ENCODE measurements at regions not wholly inside any gene's neighbourhood (a gene's known extent, or its start where the extent isn't known, plus 50 kb on each side); places are given as distances from the start of the nearest gene placed in this dataset.
A peak's percentile ranks its signal among the peaks of the same experiment; 100 is the strongest.
"Not testable (repeated sequence)": the region's sequence is repeated elsewhere in the genome, so short reads cannot be mapped to it uniquely, and the experiment has no call there.

- Histone ChIP-seq H3K4me2 (ENCODE audit: insufficient read depth, low read length, poor library complexity, severe bottlenecking) (no peak overlapping the region), H4K91ac (ENCODE audit: low read depth, low read length, poor library complexity) (no peak overlapping the region), H3K36me3 (replicated peaks in 1 of 2; ENCODE audit: control insufficient read depth in 2 of 2, insufficient read depth in 2 of 2, low read length in 2 of 2) (no peaks in the 10 kb centered on the region), H3K14ac (ENCODE audit: low read length) (no peak overlapping the region), H2BK12ac (ENCODE audit: low read length) (no peak overlapping the region), H3K79me1 (ENCODE audit: low read depth, low read length) (no peaks in the 10 kb centered on the region), H3K9me3 (replicated peaks in 1 of 2; ENCODE audit: control insufficient read depth in 2 of 2, insufficient read depth in 1 of 2, low read depth in 1 of 2, low read length in 2 of 2) (no peaks in the 10 kb centered on the region), H2AFZ (ENCODE audit: low read length) (no peak overlapping the region), H3K4me3 (ENCODE audit: low read length in 2 of 2) (no peak overlapping the region), H3K4ac (ENCODE audit: low read length) (no peak overlapping the region), H3K18ac (ENCODE audit: low read length) (no peak overlapping the region), H2BK15ac (ENCODE audit: low read length) (no peak overlapping the region), H3K27me3 (ENCODE audit: control insufficient read depth in 3 of 3, insufficient read depth in 3 of 3, low read depth in 1 of 3, low read length in 3 of 3) (no peaks in the 10 kb centered on the region), H2AK5ac (ENCODE audit: low read depth, low read length) (no peak overlapping the region), H3K27ac (replicated peaks; ENCODE audit: low read length) (no peak overlapping the region), H2BK5ac (ENCODE audit: low read length) (no peak overlapping the region), H2BK120ac (ENCODE audit: low read depth, low read length) (no peak overlapping the region), H4K8ac (ENCODE audit: low read depth, low read length) (no peak overlapping the region), H3K9ac (ENCODE audit: low read depth, low read length, poor library complexity) (no peak overlapping the region), H3K23ac (ENCODE audit: low read depth, low read length, poor library complexity) (no peak overlapping the region), H3K4me1 (ENCODE audit: control insufficient read depth in 2 of 2, insufficient read depth in 1 of 2, low read depth in 1 of 2, low read length in 2 of 2) (no peaks in the 10 kb centered on the region)
- DNase-seq (ENCODE audit: low spot score), result no peak
Observed at GRCh38 chr11:90428836-90429235, 206.0 kb upstream of the CHORDC1 start.

- Histone ChIP-seq H3K4me3 (ENCODE audit: low read length in 2 of 2) (no peak overlapping the region), H3K9ac (ENCODE audit: low read depth, low read length, poor library complexity) (no peak overlapping the region), H3K27ac (replicated peaks; ENCODE audit: low read length) (no peak overlapping the region), H4K8ac (ENCODE audit: low read depth, low read length) (no peak overlapping the region), H2AK5ac (ENCODE audit: low read depth, low read length) (no peak overlapping the region), H2BK5ac (ENCODE audit: low read length) (no peak overlapping the region), H3K27me3 (ENCODE audit: control insufficient read depth in 3 of 3, insufficient read depth in 3 of 3, low read depth in 1 of 3, low read length in 3 of 3) (no peaks in the 10 kb centered on the region), H3K4ac (ENCODE audit: low read length) (no peak overlapping the region), H3K36me3 (replicated peaks in 1 of 2; ENCODE audit: control insufficient read depth in 2 of 2, insufficient read depth in 2 of 2, low read length in 2 of 2) (no peaks in the 10 kb centered on the region), H2BK12ac (ENCODE audit: low read length) (no peak overlapping the region), H2BK15ac (ENCODE audit: low read length) (no peak overlapping the region), H3K4me2 (ENCODE audit: insufficient read depth, low read length, poor library complexity, severe bottlenecking) (no peak overlapping the region), H3K4me1 (ENCODE audit: control insufficient read depth in 2 of 2, insufficient read depth in 1 of 2, low read depth in 1 of 2, low read length in 2 of 2) (no peaks in the 10 kb centered on the region), H3K23ac (ENCODE audit: low read depth, low read length, poor library complexity) (no peak overlapping the region), H3K18ac (ENCODE audit: low read length) (no peak overlapping the region), H3K9me3 (replicated peaks in 1 of 2; ENCODE audit: control insufficient read depth in 2 of 2, insufficient read depth in 1 of 2, low read depth in 1 of 2, low read length in 2 of 2) (no peaks in the 10 kb centered on the region), H3K14ac (ENCODE audit: low read length) (no peak overlapping the region), H2BK120ac (ENCODE audit: low read depth, low read length) (no peak overlapping the region), H4K91ac (ENCODE audit: low read depth, low read length, poor library complexity) (no peak overlapping the region), H3K79me1 (ENCODE audit: low read depth, low read length) (no peaks in the 10 kb centered on the region), H2AFZ (ENCODE audit: low read length) (no peak overlapping the region)
- DNase-seq (ENCODE audit: low spot score), result no peak
- no CpG with 5 or more reads among the region's 5 CpGs for WGBS, 2 donors (ENCODE audit: extremely low coverage in 2 of 2, insufficient read length in 2 of 2, insufficient replicate concordance in 1 of 2)
Observed at GRCh38 chr11:90426442-90426841, 203.6 kb upstream of the CHORDC1 start.

DNA sequence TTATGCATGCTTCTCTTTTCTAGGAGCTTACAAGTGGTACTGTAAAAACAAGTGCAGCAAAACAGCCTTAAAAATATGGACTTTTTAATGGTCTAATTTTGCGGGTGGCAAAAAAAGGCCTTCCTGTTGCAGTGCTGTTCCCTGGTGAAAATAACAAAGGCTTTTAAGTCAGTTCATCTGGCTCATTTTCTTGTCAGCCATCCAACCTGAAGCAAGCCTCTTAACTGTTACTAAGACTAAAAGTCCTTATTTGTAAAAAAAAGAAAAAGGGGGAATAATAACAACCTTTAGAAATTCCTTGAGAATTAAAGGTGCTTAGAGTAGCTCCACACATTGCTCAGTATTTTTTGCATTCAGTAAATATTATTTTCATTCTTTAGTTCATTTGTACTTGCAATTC is 200.5 kb upstream of the CHORDC1 start:
- H3K4me2 ChIP-seq (ENCODE audit: insufficient read depth, low read length, poor library complexity, severe bottlenecking), result no peak overlapping the region
- no peak overlapping the region for H4K91ac ChIP-seq (ENCODE audit: low read depth, low read length, poor library complexity)
- no peak overlapping the region for H2BK120ac ChIP-seq (ENCODE audit: low read depth, low read length)
- H2BK15ac ChIP-seq (ENCODE audit: low read length), result no peak overlapping the region
- no peak overlapping the region for H3K23ac ChIP-seq (ENCODE audit: low read depth, low read length, poor library complexity)
- no peak overlapping the region for H3K4me3 ChIP-seq (ENCODE audit: low read length in 2 of 2)
- H3K36me3 ChIP-seq (replicated peaks in 1 of 2; ENCODE audit: control insufficient read depth in 2 of 2, insufficient read depth in 2 of 2, low read length in 2 of 2), result no peaks in the 10 kb centered on the region
- H2BK5ac ChIP-seq (ENCODE audit: low read length), result no peak overlapping the region
- H3K79me1 ChIP-seq (ENCODE audit: low read depth, low read length), result no peaks in the 10 kb centered on the region
- H2AFZ ChIP-seq (ENCODE audit: low read length), result peak overlapping the region; percentile 40
- H3K27ac ChIP-seq (replicated peaks; ENCODE audit: low read length), result no peak overlapping the region
- no peak overlapping the region for H2AK5ac ChIP-seq (ENCODE audit: low read depth, low read length)
- H3K9me3 ChIP-seq (replicated peaks in 1 of 2; ENCODE audit: control insufficient read depth in 2 of 2, insufficient read depth in 1 of 2, low read depth in 1 of 2, low read length in 2 of 2), result no peaks in the 10 kb centered on the region
- no peak overlapping the region for H3K18ac ChIP-seq (ENCODE audit: low read length)
- no peak overlapping the region for H2BK12ac ChIP-seq (ENCODE audit: low read length)
- H3K4me1 ChIP-seq (ENCODE audit: control insufficient read depth in 2 of 2, insufficient read depth in 1 of 2, low read depth in 1 of 2, low read length in 2 of 2), result no peaks in the 10 kb centered on the region
- H4K8ac ChIP-seq (ENCODE audit: low read depth, low read length), result no peak overlapping the region
- H3K4ac ChIP-seq (ENCODE audit: low read length), result no peak overlapping the region
- no peak overlapping the region for H3K9ac ChIP-seq (ENCODE audit: low read depth, low read length, poor library complexity)
- peak; percentile 3 for DNase-seq (ENCODE audit: low spot score)
- H3K14ac ChIP-seq (ENCODE audit: low read length), result no peak overlapping the region
- H3K27me3 ChIP-seq (ENCODE audit: control insufficient read depth in 3 of 3, insufficient read depth in 3 of 3, low read depth in 1 of 3, low read length in 3 of 3), result no peaks in the 10 kb centered on the region
- WGBS, 2 donors (ENCODE audit: extremely low coverage in 2 of 2, insufficient read length in 2 of 2, insufficient replicate concordance in 1 of 2), result no CpG with 5 or more reads among the region's 1 CpG

GRCh38 chr11:90422787-90423186 is 199.9 kb upstream of the CHORDC1 start:
- not testable (repeated sequence) for H3K79me1 ChIP-seq (ENCODE audit: low read depth, low read length); DNase-seq (ENCODE audit: low spot score); H4K91ac ChIP-seq (ENCODE audit: low read depth, low read length, poor library complexity); H3K9me3 ChIP-seq (replicated peaks in 1 of 2; ENCODE audit: control insufficient read depth in 2 of 2, insufficient read depth in 1 of 2, low read depth in 1 of 2, low read length in 2 of 2); H2AK5ac ChIP-seq (ENCODE audit: low read depth, low read length); H3K36me3 ChIP-seq (replicated peaks in 1 of 2; ENCODE audit: control insufficient read depth in 2 of 2, insufficient read depth in 2 of 2, low read length in 2 of 2); H3K4me2 ChIP-seq (ENCODE audit: insufficient read depth, low read length, poor library complexity, severe bottlenecking); H2AFZ ChIP-seq (ENCODE audit: low read length); H3K9ac ChIP-seq (ENCODE audit: low read depth, low read length, poor library complexity); H2BK15ac ChIP-seq (ENCODE audit: low read length); H4K8ac ChIP-seq (ENCODE audit: low read depth, low read length); H3K4ac ChIP-seq (ENCODE audit: low read length); H3K27ac ChIP-seq (replicated peaks; ENCODE audit: low read length); H3K4me3 ChIP-seq (ENCODE audit: low read length in 2 of 2); H3K27me3 ChIP-seq (ENCODE audit: control insufficient read depth in 3 of 3, insufficient read depth in 3 of 3, low read depth in 1 of 3, low read length in 3 of 3); H3K18ac ChIP-seq (ENCODE audit: low read length); H2BK5ac ChIP-seq (ENCODE audit: low read length); H3K23ac ChIP-seq (ENCODE audit: low read depth, low read length, poor library complexity); H3K14ac ChIP-seq (ENCODE audit: low read length); H2BK12ac ChIP-seq (ENCODE audit: low read length); H2BK120ac ChIP-seq (ENCODE audit: low read depth, low read length); H3K4me1 ChIP-seq (ENCODE audit: control insufficient read depth in 2 of 2, insufficient read depth in 1 of 2, low read depth in 1 of 2, low read length in 2 of 2)
- WGBS, 2 donors (ENCODE audit: extremely low coverage in 2 of 2, insufficient read length in 2 of 2, insufficient replicate concordance in 1 of 2), result no CpG with 5 or more reads among the region's 9 CpGs
